Heart right ventricle (tissue), 16 donors: ENCODE measurements at regions not wholly inside any gene's neighbourhood (a gene's known extent, or its start where the extent isn't known, plus 50 kb on each side); places are given as distances from the start of the nearest gene placed in this dataset.

Experiments used
- ATAC-seq, 8 donors: fragments of 200-7000 bp; cut with Tn5 transposase; one replicate each; pipeline ENCODE4 v1.9.1; 2020; ENCODE audit warnings: mild to moderate bottlenecking in 8 of 8, moderate library complexity in 8 of 8, moderate number of reproducible peaks in 1 of 8
- DNase-seq, 2 donors: peaks; one replicate each; pipeline ENCODE4 v3.0.0-alpha.2; 2020
- H3K27ac ChIP-seq, 10 donors: fragments of 200-600 bp; sonication (generic) in 2 of 10; one replicate each; pipeline versions ENCODE4 v1.5.0 to v1.8.0; 2020 to 2022; ENCODE audit warnings: mild to moderate bottlenecking in 3 of 10
- H3K27me3 ChIP-seq, 7 donors: fragments of 200-600 bp; one replicate each; pipeline ENCODE4 v1.8.0; 2021 to 2022; ENCODE audit warnings: mild to moderate bottlenecking in 2 of 7
- H3K36me3 ChIP-seq, 9 donors: fragments of 200-600 bp; sonication (generic) in 1 of 9; one replicate each; pipeline versions ENCODE4 v1.5.0 to v1.8.0; 2020 to 2022; ENCODE audit warnings: mild to moderate bottlenecking in 2 of 9
- H3K4me1 ChIP-seq, 9 donors: fragments of 200-600 bp; sonication (generic) in 1 of 9; one replicate each; pipeline versions ENCODE4 v1.5.0 to v1.8.0; 2020 to 2022; ENCODE audit warnings: mild to moderate bottlenecking in 4 of 9
- H3K4me3 ChIP-seq, 10 donors: fragments of 200-600 bp; sonication (generic) in 2 of 10; one replicate each; pipeline versions ENCODE4 v1.5.0 to v1.8.0; 2020 to 2022; ENCODE audit warnings: mild to moderate bottlenecking in 7 of 10, moderate library complexity in 2 of 10
- H3K9me3 ChIP-seq, 11 donors: fragments of 200-600 bp in 10 of 11; sonication (generic) in 2 of 11; one replicate each; pipeline versions ENCODE4 v1.5.0 to v1.8.0; 2013 to 2022; ENCODE audit warnings: mild to moderate bottlenecking in 2 of 11, control low read depth in 1 of 11, moderate library complexity in 1 of 11
- WGBS, 2 donors: extraction: QIAGEN DNeasy Blood & Tissue Kit; methylation state at CpG; one replicate each; pipeline ENCODE4 v1.1.7; 2013; ENCODE audit warnings: inconsistent platforms in 1 of 2; 5-methylcytosine and 5-hydroxymethylcytosine counted together
- intact Hi-C, 10 donors: fragments of 100-400 bp; cut with DNase I; formaldehyde crosslinking; loops; one replicate each; pipeline versions ENCODE4 v1.11.1 to v1.14.2; 2022
- TF ChIP-seq, protein P1 (sequence below), 9 donors: fragments of 200-600 bp; sonication (generic) in 2 of 9; IDR thresholded peaks; one replicate each; pipeline versions ENCODE4 v1.5.0 to v1.8.0; 2021 to 2022; ENCODE audit warnings: antibody characterized with exemption in 9 of 9, mild to moderate bottlenecking in 5 of 9, moderate library complexity in 1 of 9
- donor health status: Arrhythmogenic right ventricular cardiomyopathy.
- donor health status: ischemic (EF 13 %, LVEDD 7.1; RV severe dilation, severe dysfunction).
- donor health status: healthy with polysubstance abuse.
- donor health status: DM: no; HTN: yes; CAD: no.
- donor health status: DM: no; HTN: no; CAD: no.
- donor health status: ischemic (EF 25% LVEDD 6.9; RV normal size, moderate dysfunction).
- donor health status: ischemic (EF 25% LVEDD 5.7; RV mildly dilated, moderate dysfunction).
- donor health status: healthy.
- donor health status: DM: yes; HTN: yes; CAD: no.
- donor health status: Ischemic cardiomyopathy.
- donor health status: ischemic (EF 35%, LVEDD 5.7; RV mildly dilated, moderate dysfunction).
- donor health status: nonischemic (EF 11% LVEDD 7.7; RV severe dilation, severe dysfunction).
- donor health status: DM: yes; HTN: yes; CAD: no.
- donor health status: PGD.
- donor health status: ischemic (EF 29% LVEDD 5.4; RV normal size, mild dysfunction).
- donor health status: nonischemic (EF 23%, LVEDD 6.1; RV moderate dilation, normal function).

- H3K36me3 ChIP-seq, result no peaks in the 10 kb centered on the region
- H3K4me3 ChIP-seq, result no peak overlapping the region
- ATAC-seq (no peak), DNase-seq (no peak)
- WGBS, 2 donors, result 88 to 95% methylated on average over 2 of the region's 2 CpGs
- no peaks in the 10 kb centered on the region for H3K27me3 ChIP-seq
- TF ChIP-seq, protein P1, sequence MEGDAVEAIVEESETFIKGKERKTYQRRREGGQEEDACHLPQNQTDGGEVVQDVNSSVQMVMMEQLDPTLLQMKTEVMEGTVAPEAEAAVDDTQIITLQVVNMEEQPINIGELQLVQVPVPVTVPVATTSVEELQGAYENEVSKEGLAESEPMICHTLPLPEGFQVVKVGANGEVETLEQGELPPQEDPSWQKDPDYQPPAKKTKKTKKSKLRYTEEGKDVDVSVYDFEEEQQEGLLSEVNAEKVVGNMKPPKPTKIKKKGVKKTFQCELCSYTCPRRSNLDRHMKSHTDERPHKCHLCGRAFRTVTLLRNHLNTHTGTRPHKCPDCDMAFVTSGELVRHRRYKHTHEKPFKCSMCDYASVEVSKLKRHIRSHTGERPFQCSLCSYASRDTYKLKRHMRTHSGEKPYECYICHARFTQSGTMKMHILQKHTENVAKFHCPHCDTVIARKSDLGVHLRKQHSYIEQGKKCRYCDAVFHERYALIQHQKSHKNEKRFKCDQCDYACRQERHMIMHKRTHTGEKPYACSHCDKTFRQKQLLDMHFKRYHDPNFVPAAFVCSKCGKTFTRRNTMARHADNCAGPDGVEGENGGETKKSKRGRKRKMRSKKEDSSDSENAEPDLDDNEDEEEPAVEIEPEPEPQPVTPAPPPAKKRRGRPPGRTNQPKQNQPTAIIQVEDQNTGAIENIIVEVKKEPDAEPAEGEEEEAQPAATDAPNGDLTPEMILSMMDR (IDR thresholded peaks at IDR 0.05), result no peak
- intact Hi-C loops, result no loop called here
- no peaks in the 10 kb centered on the region for H3K4me1 ChIP-seq
- peaks cover 0 to 29% (median 9%) of the 10 kb centered on the region in 11 donors for H3K9me3 ChIP-seq
- no peak overlapping the region for H3K27ac ChIP-seq
Measured at GRCh38 chr11:128086794-128087193, 500.6 kb downstream of the ETS1 start.

GRCh38 chr11:128085276-128085675 lies 502.1 kb downstream of the ETS1 start:
- no peak for DNase-seq
- TF ChIP-seq, protein P1 (IDR thresholded peaks at IDR 0.05), result no peak
- H3K27ac ChIP-seq, result no peak overlapping the region
- no peaks in the 10 kb centered on the region for H3K36me3 ChIP-seq
- intact Hi-C loops, result no loop called here
- WGBS, 2 donors, result 0% methylated on average over 1 of the region's 1 CpG
- H3K27me3 ChIP-seq, result no peaks in the 10 kb centered on the region
- no peaks in the 10 kb centered on the region for H3K4me1 ChIP-seq
- no peak overlapping the region for H3K4me3 ChIP-seq
- ATAC-seq, result no peak
- H3K9me3 ChIP-seq, result peaks cover 0 to 22% (median 8%) of the 10 kb centered on the region in 11 donors

DNA sequence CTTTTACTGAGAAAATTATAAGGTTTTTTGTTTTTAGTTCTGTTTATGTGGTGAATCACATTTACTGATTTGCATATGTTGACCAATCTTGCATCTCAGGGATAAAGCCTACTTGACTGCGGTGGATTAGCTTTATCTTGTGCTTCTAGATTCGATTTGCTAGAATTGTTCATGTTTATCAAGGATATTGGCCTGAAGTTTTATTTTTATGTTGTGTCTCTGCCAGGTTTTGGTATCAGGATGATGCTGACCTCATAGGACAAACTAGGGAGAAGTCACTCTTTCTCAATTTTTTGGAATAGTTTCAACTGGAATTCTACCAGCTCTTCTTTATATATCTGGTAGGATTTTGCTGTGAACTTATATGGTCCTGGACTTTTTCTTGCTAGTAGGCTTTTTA lies 504.8 kb downstream of the ETS1 start:
- Histone ChIP-seq H3K27me3 (no peaks in the 10 kb centered on the region), H3K9me3 (peaks cover 0 to 7% (median 0%) of the 10 kb centered on the region in 11 donors), H3K36me3 (no peaks in the 10 kb centered on the region), H3K27ac (no peak overlapping the region), H3K4me1 (no peaks in the 10 kb centered on the region), H3K4me3 (no peak overlapping the region)
- TF ChIP-seq, protein P1 (IDR thresholded peaks at IDR 0.05), result no peak
- intact Hi-C loops, result no loop called here
- ATAC-seq, result no peak
- WGBS, 2 donors, result 68 to 76% methylated on average over 2 of the region's 2 CpGs
- DNase-seq, result no peak

- DNase-seq (no peak), ATAC-seq (no peak)
- Histone ChIP-seq H3K4me1 (no peaks in the 10 kb centered on the region), H3K27ac (no peak overlapping the region), H3K4me3 (no peak overlapping the region), H3K9me3 (no peaks in the 10 kb centered on the region), H3K36me3 (no peaks in the 10 kb centered on the region), H3K27me3 (no peaks in the 10 kb centered on the region)
- intact Hi-C loops, result no loop called here
- WGBS, 2 donors, result 52 to 56% methylated on average over 2 of the region's 2 CpGs
- TF ChIP-seq, protein P1 (IDR thresholded peaks at IDR 0.05), result no peak
Measured at GRCh38 chr11:128069665-128070064, 517.7 kb downstream of the ETS1 start.
